Neuron (in vitro differentiated cells): ENCODE measurements at regions not wholly inside any gene's neighbourhood (a gene's known extent, or its start where the extent isn't known, plus 50 kb on each side); places are given as distances from the start of the nearest gene placed in this dataset.
"Not testable (repeated sequence)": the region's sequence is repeated elsewhere in the genome, so short reads cannot be mapped to it uniquely, and the experiment has no call there.

Experiments used
- H2AFZ ChIP-seq: one replicate; pipeline ENCODE4 v1.6.1; 2013; ENCODE audit warnings: low read depth, mild to moderate bottlenecking, inconsistent platforms, low read length, moderate library complexity
- H3K27me3 ChIP-seq: one replicate; pipeline ENCODE4 v1.6.1; 2013; ENCODE audit warnings: low read length; ENCODE audit not compliant: insufficient read depth
- H3K36me3 ChIP-seq: one replicate; pipeline ENCODE4 v1.6.1; 2013; ENCODE audit warnings: low read length; ENCODE audit not compliant: insufficient read depth
- H3K4me1 ChIP-seq: one replicate; pipeline ENCODE4 v1.6.1; 2013; ENCODE audit warnings: low read length; ENCODE audit not compliant: insufficient read depth
- H3K4me3 ChIP-seq: 2 replicates; pipeline ENCODE4 v1.5.1; 2013; ENCODE audit warnings: mild to moderate bottlenecking, low read length, moderate library complexity
- H3K9me3 ChIP-seq: one replicate; pipeline ENCODE4 v1.6.1; 2013; ENCODE audit warnings: low read length

DNA sequence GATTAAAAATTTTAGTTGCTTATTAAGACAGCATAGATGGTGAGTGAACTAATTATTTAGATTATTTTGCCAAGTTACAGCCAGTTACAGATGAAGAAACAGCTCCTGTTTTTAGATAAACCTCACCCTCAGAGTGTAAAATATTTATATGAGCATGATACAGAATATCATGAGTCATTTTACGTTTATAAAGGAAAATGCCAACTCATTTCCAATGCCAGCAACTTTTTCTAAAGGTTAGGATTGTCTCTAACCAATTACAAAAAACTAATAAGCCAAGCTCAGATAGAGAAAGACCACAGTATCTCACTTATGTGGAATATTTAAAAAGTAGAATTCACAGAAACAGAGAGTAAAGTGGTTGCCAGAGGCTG lies 590.1 kb downstream of the LTN1 start:
- Histone ChIP-seq H3K27me3 (no peaks in the 10 kb centered on the region), H2AFZ (no peak overlapping the region), H3K4me1 (no peaks in the 10 kb centered on the region), H3K36me3 (no peaks in the 10 kb centered on the region), H3K9me3 (no peaks in the 10 kb centered on the region), H3K4me3 (no peak overlapping the region)

DNA sequence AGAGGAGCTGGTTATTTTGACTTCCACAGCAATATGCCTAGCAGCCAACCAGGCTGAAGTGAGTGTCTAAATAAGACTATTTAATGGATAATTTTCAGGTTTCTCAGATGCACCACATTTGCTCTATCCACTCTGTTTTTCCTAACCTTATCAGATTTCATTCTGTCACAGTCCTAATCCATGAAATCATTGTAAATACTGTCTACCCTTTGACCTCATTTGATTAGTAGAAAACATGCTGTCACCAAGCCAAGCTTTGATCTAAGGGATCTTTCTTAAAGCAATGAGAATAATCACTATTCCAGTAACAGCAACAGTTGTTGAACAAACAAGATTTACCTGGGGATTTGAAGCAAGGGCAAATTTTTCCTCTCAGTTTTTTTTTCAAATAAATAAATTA lies 595.6 kb downstream of the LTN1 start:
- Histone ChIP-seq H3K9me3 (no peaks in the 10 kb centered on the region), H3K4me1 (no peaks in the 10 kb centered on the region), H2AFZ (no peak overlapping the region), H3K4me3 (no peak overlapping the region), H3K36me3 (no peaks in the 10 kb centered on the region), H3K27me3 (no peaks in the 10 kb centered on the region)

DNA sequence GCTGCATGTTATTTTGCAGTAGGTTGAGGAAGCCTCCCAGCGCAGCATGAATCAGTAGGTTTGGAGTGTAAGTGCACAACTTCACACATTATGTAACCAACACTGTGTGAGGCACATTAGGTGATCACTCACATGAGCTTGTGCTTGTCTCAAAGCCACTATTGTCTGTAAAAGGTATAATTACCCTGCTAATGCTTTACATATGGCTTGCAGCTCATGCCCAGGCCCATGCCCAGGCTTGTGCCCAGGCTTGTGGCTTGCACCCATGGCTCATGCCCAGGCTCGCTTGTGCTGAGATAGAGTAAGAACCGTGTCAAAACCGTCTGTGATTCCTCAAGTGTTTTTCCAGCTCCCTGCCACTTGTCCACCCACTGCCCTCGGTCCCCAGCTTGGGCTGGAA lies 596.3 kb downstream of the LTN1 start:
- Histone ChIP-seq H3K4me3 (no peak overlapping the region), H3K4me1 (no peaks in the 10 kb centered on the region), H3K36me3 (no peaks in the 10 kb centered on the region), H3K27me3 (no peaks in the 10 kb centered on the region), H2AFZ (no peak overlapping the region), H3K9me3 (no peaks in the 10 kb centered on the region)

DNA sequence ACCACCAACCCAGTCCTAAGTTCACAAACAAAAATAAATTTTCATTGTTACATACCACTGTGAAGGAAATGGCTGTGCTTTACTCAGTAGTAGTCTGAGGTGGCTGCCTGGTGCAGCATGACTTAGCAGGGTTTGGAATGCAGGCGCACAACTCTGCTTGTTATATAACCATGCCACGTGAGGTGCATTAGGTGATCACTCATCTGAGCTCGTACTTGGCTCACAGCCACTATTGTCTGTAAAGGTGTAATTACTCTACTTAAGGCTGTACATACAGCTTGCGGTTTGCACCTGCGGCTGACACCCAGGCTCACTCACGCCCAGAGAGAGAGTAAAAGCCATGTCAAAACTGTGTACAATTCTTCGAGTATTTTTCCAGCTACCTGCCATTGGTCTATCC lies 599.4 kb downstream of the LTN1 start:
- Histone ChIP-seq H2AFZ (no peak overlapping the region), H3K27me3 (no peaks in the 10 kb centered on the region), H3K4me1 (no peaks in the 10 kb centered on the region), H3K9me3 (no peaks in the 10 kb centered on the region), H3K4me3 (no peak overlapping the region), H3K36me3 (no peaks in the 10 kb centered on the region)

DNA sequence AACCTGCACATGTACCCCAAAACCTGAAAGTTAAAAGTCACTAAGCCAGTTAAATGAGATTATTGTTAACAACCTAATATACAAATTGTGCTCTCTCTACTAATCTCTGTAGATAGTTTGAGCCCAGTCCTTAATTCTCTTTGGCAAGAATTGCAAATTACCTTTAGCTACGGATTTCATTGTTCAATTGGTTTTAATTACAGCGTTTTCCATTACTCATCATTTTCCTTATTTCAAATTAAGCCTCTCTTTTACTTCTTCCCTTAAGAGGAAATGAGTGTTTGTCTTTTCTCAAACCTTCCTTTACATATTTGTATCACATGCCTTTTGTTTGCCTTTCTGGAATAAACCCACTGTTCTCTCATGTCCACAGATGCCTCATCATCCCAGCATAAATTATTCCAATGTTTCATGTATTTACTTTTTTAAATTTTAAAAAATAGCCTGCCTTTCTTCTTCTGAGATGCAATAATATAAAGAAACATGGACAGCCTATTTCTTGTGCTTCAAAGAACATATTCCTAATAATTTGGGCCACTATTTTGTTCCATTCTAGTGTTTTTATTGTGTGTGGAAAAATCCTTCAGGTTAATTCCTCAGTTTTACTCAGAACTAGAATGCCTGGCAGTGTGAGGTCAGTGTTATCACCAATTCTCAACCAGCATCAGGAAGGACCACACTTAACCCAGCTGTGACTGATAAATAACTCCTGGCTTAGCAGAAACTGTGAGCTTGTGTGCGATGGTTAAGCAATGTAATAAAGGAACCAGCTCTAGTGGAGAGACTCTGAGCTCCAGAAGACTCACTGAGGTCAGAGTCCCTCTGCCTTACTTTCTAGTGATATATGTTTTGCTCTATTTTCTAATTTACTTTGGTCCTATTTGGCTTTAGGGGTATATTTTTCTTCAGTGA lies 600.5 kb downstream of the LTN1 start:
- Histone ChIP-seq H3K4me1 (no peaks in the 10 kb centered on the region), H3K4me3 (no peak overlapping the region), H2AFZ (no peak overlapping the region), H3K9me3 (no peaks in the 10 kb centered on the region), H3K36me3 (no peaks in the 10 kb centered on the region), H3K27me3 (no peaks in the 10 kb centered on the region)

DNA sequence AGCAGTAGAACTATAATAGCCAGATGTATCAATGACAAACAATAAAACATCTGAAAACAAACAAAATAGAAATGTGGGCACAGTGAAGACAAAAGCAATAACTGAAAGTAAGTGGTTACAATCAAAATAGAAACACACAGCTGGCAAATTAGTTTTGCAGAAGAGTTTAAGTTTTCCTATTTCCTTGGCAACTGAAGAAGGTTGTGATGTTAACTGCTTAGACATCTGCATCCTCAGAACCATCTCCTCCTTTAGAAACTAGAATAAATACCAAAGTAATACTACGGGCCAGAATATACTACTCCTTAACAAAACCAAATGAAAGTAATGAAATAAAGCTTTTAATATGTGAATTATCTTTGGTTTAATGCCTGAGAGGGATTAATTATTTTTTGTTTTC lies 605.5 kb downstream of the LTN1 start:
- Histone ChIP-seq H3K27me3 (no peaks in the 10 kb centered on the region), H3K4me3 (no peak overlapping the region), H3K9me3 (no peaks in the 10 kb centered on the region), H2AFZ (no peak overlapping the region), H3K4me1 (no peaks in the 10 kb centered on the region), H3K36me3 (no peaks in the 10 kb centered on the region)

DNA sequence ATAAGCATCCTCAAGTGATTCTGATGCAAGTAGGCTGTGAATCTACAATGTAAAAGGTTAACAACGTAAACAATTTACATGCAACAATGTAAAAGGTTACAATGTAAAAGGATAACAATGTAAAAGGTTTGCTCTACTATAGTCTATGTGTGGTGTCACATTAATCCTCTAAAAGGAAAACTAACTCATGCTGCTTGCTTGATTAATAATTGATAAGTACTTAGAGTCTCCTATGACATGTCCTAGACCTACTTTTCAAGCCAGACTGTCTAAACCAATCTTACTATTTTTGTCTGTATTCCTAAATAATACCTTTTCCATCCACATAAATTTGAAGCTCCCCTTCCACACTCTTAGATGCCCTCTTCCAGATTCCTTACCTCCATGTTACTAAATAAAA lies 606.8 kb downstream of the LTN1 start:
- H3K27me3 ChIP-seq, result no peaks in the 10 kb centered on the region
- no peak overlapping the region for H2AFZ ChIP-seq
- H3K4me1 ChIP-seq, result peaks cover under 1% of the 10 kb centered on the region
- no peak overlapping the region for H3K4me3 ChIP-seq
- no peaks in the 10 kb centered on the region for H3K9me3 ChIP-seq
- no peaks in the 10 kb centered on the region for H3K36me3 ChIP-seq

DNA sequence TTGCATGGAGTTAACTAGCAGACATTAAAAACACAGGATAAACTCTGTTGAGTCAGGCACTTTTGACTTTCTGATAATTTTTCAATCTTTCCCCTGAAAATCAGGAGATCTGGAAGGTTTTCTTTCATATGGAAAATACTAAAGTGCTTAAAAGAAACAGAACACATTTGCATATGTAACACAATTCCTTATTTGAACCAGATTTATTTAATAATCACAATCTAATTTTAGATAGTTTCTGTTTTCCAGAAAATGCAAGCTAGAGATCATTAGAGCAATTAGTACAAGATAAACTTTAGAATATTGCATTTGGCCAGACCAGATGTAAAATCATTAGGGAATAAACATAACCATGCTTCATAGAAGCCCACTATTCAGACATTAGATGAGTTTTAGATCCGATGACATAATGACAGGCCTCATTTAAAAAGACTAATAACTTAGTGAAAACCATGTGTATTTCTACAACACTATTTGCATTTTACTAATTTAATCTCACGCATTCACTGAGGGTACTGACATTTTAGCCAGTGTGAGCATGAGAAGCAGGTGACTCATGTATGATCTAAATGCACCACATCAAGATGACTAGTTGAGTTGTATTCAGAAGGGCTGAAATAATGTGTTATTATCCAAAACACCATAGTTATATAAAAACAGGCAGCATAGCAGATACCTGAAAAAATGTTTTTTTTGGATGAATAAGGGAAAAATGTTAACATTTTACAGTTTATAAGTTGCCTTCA lies 611.5 kb downstream of the LTN1 start:
- H3K4me1 ChIP-seq, result peaks cover 10% of the 10 kb centered on the region
- H3K4me3 ChIP-seq, H3K9me3 ChIP-seq, H3K27me3 ChIP-seq, H3K36me3 ChIP-seq: not testable (repeated sequence)
- H2AFZ ChIP-seq, result peak overlapping the region; percentile 26

DNA sequence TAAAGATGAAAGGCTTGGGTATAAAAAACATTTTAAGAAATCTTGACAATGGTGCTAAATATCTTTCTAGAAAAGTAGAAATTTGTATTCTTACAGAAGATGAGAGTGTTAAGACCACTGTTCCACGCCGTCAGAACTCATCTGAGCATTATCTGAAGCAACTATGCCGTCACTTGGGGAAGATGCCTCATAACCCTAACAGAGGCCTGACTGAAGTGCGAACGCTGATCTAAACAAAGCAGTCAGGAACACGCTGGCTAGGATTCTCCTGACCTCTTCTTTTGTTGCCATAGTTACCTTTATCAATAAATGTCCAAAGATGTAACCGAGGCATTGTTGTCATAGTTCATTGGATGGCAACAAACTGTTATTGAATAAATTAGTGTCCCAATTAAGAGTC lies 612.4 kb downstream of the LTN1 start:
- H3K27me3 ChIP-seq, result no peaks in the 10 kb centered on the region
- no peaks in the 10 kb centered on the region for H3K9me3 ChIP-seq
- peaks cover 10% of the 10 kb centered on the region for H3K4me1 ChIP-seq
- H3K4me3 ChIP-seq, result no peak overlapping the region
- no peaks in the 10 kb centered on the region for H3K36me3 ChIP-seq
- no peak overlapping the region for H2AFZ ChIP-seq

DNA sequence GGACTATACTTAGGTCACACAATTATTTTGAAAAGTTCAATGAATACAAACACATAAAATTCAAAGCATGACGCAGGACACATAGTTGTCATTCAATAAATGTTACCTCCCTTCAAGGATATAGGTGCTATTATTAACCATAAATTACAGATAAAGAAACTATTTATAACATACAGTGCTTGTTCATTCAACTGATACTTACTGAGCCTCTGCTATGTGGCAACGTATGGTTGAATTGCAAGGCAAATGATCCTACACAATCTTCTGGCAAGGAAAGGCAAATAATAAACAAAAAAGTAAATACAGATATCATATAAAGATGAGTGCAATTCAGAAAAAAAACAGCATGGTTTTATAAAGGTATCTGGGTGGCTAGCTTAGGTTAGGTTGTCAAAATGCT lies 614.7 kb downstream of the LTN1 start:
- Histone ChIP-seq H3K9me3 (no peaks in the 10 kb centered on the region), H3K27me3 (no peaks in the 10 kb centered on the region), H3K4me1 (peaks cover 10% of the 10 kb centered on the region), H2AFZ (no peak overlapping the region), H3K36me3 (no peaks in the 10 kb centered on the region), H3K4me3 (no peak overlapping the region)

DNA sequence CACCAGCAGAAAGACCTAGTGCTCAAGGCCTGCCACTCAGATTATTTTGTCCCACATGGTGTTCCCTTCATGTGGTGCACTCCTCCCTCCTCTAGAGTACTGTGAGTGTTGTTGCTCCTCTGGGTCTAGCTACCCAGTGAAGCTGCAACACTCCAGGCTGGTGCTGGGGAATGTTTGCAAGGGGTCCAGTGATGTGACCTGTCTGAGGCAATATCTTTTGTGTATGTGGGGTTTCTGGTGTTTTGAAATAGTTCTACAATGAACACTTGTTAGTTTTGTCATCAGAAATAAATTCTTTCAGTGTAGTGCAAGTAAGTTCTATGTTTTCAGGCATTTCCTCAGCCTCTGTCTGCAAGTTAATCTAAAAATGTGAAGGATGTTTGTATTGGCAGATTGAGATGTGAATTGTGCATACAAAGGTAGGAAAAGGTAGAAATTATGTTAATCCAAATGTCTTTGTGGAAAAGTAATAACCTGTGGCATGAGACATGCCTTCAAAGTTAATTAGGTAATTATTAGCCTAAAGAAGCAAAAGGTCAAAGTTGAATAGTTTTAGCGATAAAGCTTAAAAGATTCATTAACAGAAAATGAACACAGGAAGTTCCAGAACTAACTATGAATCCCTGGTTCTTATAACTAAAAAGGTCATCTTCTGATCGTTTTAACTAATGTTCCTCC lies 616.8 kb downstream of the LTN1 start:
- H3K4me3 ChIP-seq, result no peak overlapping the region
- H2AFZ ChIP-seq, result no peak overlapping the region
- no peaks in the 10 kb centered on the region for H3K27me3 ChIP-seq
- no peaks in the 10 kb centered on the region for H3K36me3 ChIP-seq
- H3K9me3 ChIP-seq, result no peaks in the 10 kb centered on the region
- H3K4me1 ChIP-seq, result peaks cover 10% of the 10 kb centered on the region

DNA sequence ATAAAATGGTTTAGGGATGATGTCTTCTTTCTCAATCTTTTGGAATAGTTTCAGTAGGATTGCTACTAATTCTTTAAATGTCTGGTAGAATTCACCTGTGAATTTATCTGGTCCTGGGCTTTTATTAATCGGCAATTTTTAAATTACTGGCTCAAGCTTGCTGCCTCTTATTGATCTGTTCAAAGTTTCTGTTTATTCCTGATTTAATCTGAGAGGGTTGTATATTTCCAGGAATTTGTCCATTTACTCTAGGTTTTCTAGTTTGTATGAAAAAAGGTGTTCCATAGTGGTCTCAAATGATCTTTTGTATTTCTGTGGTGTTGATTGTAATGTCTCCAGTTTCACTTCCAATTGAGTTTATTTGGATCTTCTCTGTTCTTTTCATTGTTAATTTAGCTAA lies 617.8 kb downstream of the LTN1 start:
- H3K4me3 ChIP-seq, result no peak overlapping the region
- no peaks in the 10 kb centered on the region for H3K9me3 ChIP-seq
- H3K4me1 ChIP-seq, result peaks cover 3% of the 10 kb centered on the region
- H3K36me3 ChIP-seq, result no peaks in the 10 kb centered on the region
- H2AFZ ChIP-seq, result no peak overlapping the region
- H3K27me3 ChIP-seq, result no peaks in the 10 kb centered on the region

DNA sequence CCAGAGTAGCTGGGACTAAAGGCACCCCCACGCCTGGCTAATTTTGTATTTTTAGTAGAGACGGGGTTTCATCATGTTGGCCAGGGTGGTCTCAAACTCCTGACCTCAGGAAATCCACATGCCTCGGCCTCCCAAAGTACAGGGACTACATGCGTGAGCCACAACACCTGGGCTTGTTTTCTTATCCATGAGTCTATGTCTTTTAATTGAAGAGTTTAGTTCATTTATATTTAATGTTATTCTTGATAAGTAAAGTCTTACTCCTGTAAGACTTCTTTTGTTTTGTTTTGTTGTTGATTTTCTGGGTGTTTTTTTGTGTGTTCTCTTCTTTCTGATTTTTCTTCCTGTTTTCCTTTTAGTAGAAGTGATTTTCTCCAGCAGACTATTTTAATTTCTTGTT lies 621.0 kb downstream of the LTN1 start:
- Histone ChIP-seq H3K27me3 (no peaks in the 10 kb centered on the region), H3K9me3 (no peaks in the 10 kb centered on the region), H3K4me3 (no peak overlapping the region), H2AFZ (no peak overlapping the region), H3K4me1 (no peaks in the 10 kb centered on the region), H3K36me3 (no peaks in the 10 kb centered on the region)
